Sigmoid colon (tissue), 4 donors: ENCODE measurements at regions not wholly inside any gene's neighbourhood (a gene's known extent, or its start where the extent isn't known, plus 50 kb on each side); places are given as distances from the start of the nearest gene placed in this dataset.

Experiments
- EP300 ChIP-seq, 4 donors: sonication (generic); formaldehyde crosslinking; IDR thresholded peaks; one replicate each; pipeline ENCODE4 v1.6.1; 2017; ENCODE audit warnings: antibody characterized with exemption in 4 of 4
- POLR2A ChIP-seq, 2 donors: fragments of 450-650 bp; IDR thresholded peaks; one replicate each; pipeline ENCODE4 v1.6.1; 2016; ENCODE audit warnings: antibody characterized with exemption in 2 of 2, mild to moderate bottlenecking in 2 of 2, moderate library complexity in 2 of 2
- POLR2AphosphoS5 ChIP-seq, 4 donors: sonication (generic); formaldehyde crosslinking; IDR thresholded peaks; one replicate each; pipeline ENCODE4 v1.6.1; 2017; ENCODE audit warnings: antibody characterized with exemption in 4 of 4
- TF ChIP-seq, protein P1 (sequence below), 4 experiments: fragments of 450-650 bp in 3 of 4; fragments of 200-600 bp in 1 of 4; IDR thresholded peaks; one replicate each; pipeline ENCODE4 v1.5.1; 2016 to 2019; ENCODE audit warnings: antibody characterized with exemption in 4 of 4, mild to moderate bottlenecking in 3 of 4, moderate library complexity in 2 of 4

- TF ChIP-seq, protein P1, sequence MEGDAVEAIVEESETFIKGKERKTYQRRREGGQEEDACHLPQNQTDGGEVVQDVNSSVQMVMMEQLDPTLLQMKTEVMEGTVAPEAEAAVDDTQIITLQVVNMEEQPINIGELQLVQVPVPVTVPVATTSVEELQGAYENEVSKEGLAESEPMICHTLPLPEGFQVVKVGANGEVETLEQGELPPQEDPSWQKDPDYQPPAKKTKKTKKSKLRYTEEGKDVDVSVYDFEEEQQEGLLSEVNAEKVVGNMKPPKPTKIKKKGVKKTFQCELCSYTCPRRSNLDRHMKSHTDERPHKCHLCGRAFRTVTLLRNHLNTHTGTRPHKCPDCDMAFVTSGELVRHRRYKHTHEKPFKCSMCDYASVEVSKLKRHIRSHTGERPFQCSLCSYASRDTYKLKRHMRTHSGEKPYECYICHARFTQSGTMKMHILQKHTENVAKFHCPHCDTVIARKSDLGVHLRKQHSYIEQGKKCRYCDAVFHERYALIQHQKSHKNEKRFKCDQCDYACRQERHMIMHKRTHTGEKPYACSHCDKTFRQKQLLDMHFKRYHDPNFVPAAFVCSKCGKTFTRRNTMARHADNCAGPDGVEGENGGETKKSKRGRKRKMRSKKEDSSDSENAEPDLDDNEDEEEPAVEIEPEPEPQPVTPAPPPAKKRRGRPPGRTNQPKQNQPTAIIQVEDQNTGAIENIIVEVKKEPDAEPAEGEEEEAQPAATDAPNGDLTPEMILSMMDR (IDR thresholded peaks at IDR 0.05): no peak
- TF ChIP-seq EP300 (IDR thresholded peaks at IDR 0.05) (no peak), POLR2A (IDR thresholded peaks at IDR 0.05) (no peak), POLR2AphosphoS5 (IDR thresholded peaks at IDR 0.05) (no peak)
These were observed 521.2 kb downstream of the SHQ1 start for GRCh38 chr3:72327008-72327407.
